ENCODE measurements at regions not wholly inside any gene's neighbourhood (a gene's known extent, or its start where the extent isn't known, plus 50 kb on each side); places are given as distances from the start of the nearest gene placed in this dataset.
"Not testable (repeated sequence)": the region's sequence is repeated elsewhere in the genome, so short reads cannot be mapped to it uniquely, and the experiment has no call there.

GRCh38 chr1:229008347-229008746, 262.6 kb upstream of the RAB4A start:
- not testable (repeated sequence) for ATAC-seq (replicated peaks; ENCODE audit: extremely low read depth, poor library complexity, severe bottlenecking); H3K4me3 Mint-ChIP-seq; H3K27me3 Mint-ChIP-seq; H3K9me3 Mint-ChIP-seq; H3K27ac Mint-ChIP-seq (ENCODE audit: low read depth); DNase-seq (ENCODE audit: low spot score in 2 of 2); H3K4me1 Mint-ChIP-seq; H3K36me3 Mint-ChIP-seq (ENCODE audit: insufficient read depth)

GRCh38 chr1:229011022-229011421, 259.9 kb upstream of the RAB4A start:
- no peaks in the 10 kb centered on the region for H3K27me3 Mint-ChIP-seq

GRCh38 chr1:229012823-229013222, 258.1 kb upstream of the RAB4A start:
- Mint-ChIP-seq H3K36me3 (ENCODE audit: insufficient read depth) (peaks cover 3% of the 10 kb centered on the region), H3K9me3 (no peaks in the 10 kb centered on the region), H3K4me1 (no peaks in the 10 kb centered on the region), H3K27ac (ENCODE audit: low read depth) (no peak overlapping the region), H3K4me3 (no peak overlapping the region), H3K27me3 (no peaks in the 10 kb centered on the region)
- ATAC-seq (replicated peaks; ENCODE audit: extremely low read depth, poor library complexity, severe bottlenecking): no peak
- DNase-seq (ENCODE audit: low spot score in 2 of 2): no peak

More at GRCh38 chr1:229011022-229011421, 259.9 kb upstream of the RAB4A start:
- H3K9me3 Mint-ChIP-seq: no peaks in the 10 kb centered on the region
- ATAC-seq (replicated peaks; ENCODE audit: extremely low read depth, poor library complexity, severe bottlenecking): no peak
- H3K27ac Mint-ChIP-seq (ENCODE audit: low read depth): no peak overlapping the region
- DNase-seq (ENCODE audit: low spot score in 2 of 2): no peak
- H3K36me3 Mint-ChIP-seq (ENCODE audit: insufficient read depth): peaks cover 3% of the 10 kb centered on the region
- H3K4me3 Mint-ChIP-seq: no peak overlapping the region
- no peaks in the 10 kb centered on the region for H3K4me1 Mint-ChIP-seq

- Mint-ChIP-seq H3K4me3 (no peak overlapping the region), H3K27me3 (no peaks in the 10 kb centered on the region), H3K27ac (ENCODE audit: low read depth) (no peak overlapping the region), H3K9me3 (no peaks in the 10 kb centered on the region), H3K36me3 (ENCODE audit: insufficient read depth) (peaks cover 3% of the 10 kb centered on the region), H3K4me1 (no peaks in the 10 kb centered on the region)
- no peak for ATAC-seq (replicated peaks; ENCODE audit: extremely low read depth, poor library complexity, severe bottlenecking)
- no peak for DNase-seq (ENCODE audit: low spot score in 2 of 2)
These were observed 256.9 kb upstream of the RAB4A start for GRCh38 chr1:229013981-229014380.

- H3K27me3 Mint-ChIP-seq: no peaks in the 10 kb centered on the region
- no peak for DNase-seq (ENCODE audit: low spot score in 2 of 2)
- peaks cover 3% of the 10 kb centered on the region for H3K36me3 Mint-ChIP-seq (ENCODE audit: insufficient read depth)
- no peaks in the 10 kb centered on the region for H3K9me3 Mint-ChIP-seq
- H3K4me1 Mint-ChIP-seq: no peaks in the 10 kb centered on the region
- no peak for ATAC-seq (replicated peaks; ENCODE audit: extremely low read depth, poor library complexity, severe bottlenecking)
- no peak overlapping the region for H3K4me3 Mint-ChIP-seq
- H3K27ac Mint-ChIP-seq (ENCODE audit: low read depth): no peak overlapping the region
These were observed 255.1 kb upstream of the RAB4A start for GRCh38 chr1:229015806-229016205.

- no peak for DNase-seq (ENCODE audit: low spot score in 2 of 2)
- H3K27ac Mint-ChIP-seq (ENCODE audit: low read depth): no peak overlapping the region
- ATAC-seq (replicated peaks; ENCODE audit: extremely low read depth, poor library complexity, severe bottlenecking): no peak
- no peaks in the 10 kb centered on the region for H3K9me3 Mint-ChIP-seq
- no peaks in the 10 kb centered on the region for H3K4me1 Mint-ChIP-seq
- peaks cover 3% of the 10 kb centered on the region for H3K36me3 Mint-ChIP-seq (ENCODE audit: insufficient read depth)
- no peak overlapping the region for H3K4me3 Mint-ChIP-seq
- no peaks in the 10 kb centered on the region for H3K27me3 Mint-ChIP-seq
These were observed 253.8 kb upstream of the RAB4A start for GRCh38 chr1:229017091-229017490.

- Mint-ChIP-seq H3K9me3 (no peaks in the 10 kb centered on the region), H3K4me3 (no peak overlapping the region), H3K4me1 (no peaks in the 10 kb centered on the region), H3K36me3 (ENCODE audit: insufficient read depth) (peaks cover 3% of the 10 kb centered on the region), H3K27me3 (no peaks in the 10 kb centered on the region), H3K27ac (ENCODE audit: low read depth) (no peak overlapping the region)
- ATAC-seq (replicated peaks; ENCODE audit: extremely low read depth, poor library complexity, severe bottlenecking) (no peak), DNase-seq (ENCODE audit: low spot score in 2 of 2) (no peak)
These were observed 252.1 kb upstream of the RAB4A start for GRCh38 chr1:229018674-229019295.

- H3K4me3 Mint-ChIP-seq: no peak overlapping the region
- ATAC-seq (replicated peaks; ENCODE audit: extremely low read depth, poor library complexity, severe bottlenecking) (no peak), DNase-seq (ENCODE audit: low spot score in 2 of 2) (no peak)
- H3K27me3 Mint-ChIP-seq: no peaks in the 10 kb centered on the region
- peaks cover 1% of the 10 kb centered on the region for H3K36me3 Mint-ChIP-seq (ENCODE audit: insufficient read depth)
- no peak overlapping the region for H3K27ac Mint-ChIP-seq (ENCODE audit: low read depth)
- H3K4me1 Mint-ChIP-seq: no peaks in the 10 kb centered on the region
- no peaks in the 10 kb centered on the region for H3K9me3 Mint-ChIP-seq
These were observed 251.1 kb upstream of the RAB4A start for GRCh38 chr1:229019663-229020271.

- H3K9me3 Mint-ChIP-seq; H3K27me3 Mint-ChIP-seq; DNase-seq (ENCODE audit: low spot score in 2 of 2); ATAC-seq (replicated peaks; ENCODE audit: extremely low read depth, poor library complexity, severe bottlenecking); H3K27ac Mint-ChIP-seq (ENCODE audit: low read depth); H3K36me3 Mint-ChIP-seq (ENCODE audit: insufficient read depth); H3K4me1 Mint-ChIP-seq; H3K4me3 Mint-ChIP-seq: not testable (repeated sequence)
These were observed 249.9 kb upstream of the RAB4A start for GRCh38 chr1:229021034-229021433.

GRCh38 chr1:229022595-229023333, 248.1 kb upstream of the RAB4A start:
- ATAC-seq (replicated peaks; ENCODE audit: extremely low read depth, poor library complexity, severe bottlenecking): no peak
- Mint-ChIP-seq H3K36me3 (ENCODE audit: insufficient read depth) (no peaks in the 10 kb centered on the region), H3K27me3 (no peaks in the 10 kb centered on the region), H3K4me1 (peaks cover 8% of the 10 kb centered on the region), H3K4me3 (no peak overlapping the region), H3K27ac (ENCODE audit: low read depth) (no peak overlapping the region), H3K9me3 (no peaks in the 10 kb centered on the region)
- no peak for DNase-seq (ENCODE audit: low spot score in 2 of 2)

GRCh38 chr1:229023651-229024300, 247.1 kb upstream of the RAB4A start:
- ATAC-seq (replicated peaks; ENCODE audit: extremely low read depth, poor library complexity, severe bottlenecking): no peak
- Mint-ChIP-seq H3K36me3 (ENCODE audit: insufficient read depth) (no peaks in the 10 kb centered on the region), H3K4me3 (no peak overlapping the region)

GRCh38 chr1:229024528-229025130, 246.3 kb upstream of the RAB4A start:
- no peaks in the 10 kb centered on the region for H3K36me3 Mint-ChIP-seq (ENCODE audit: insufficient read depth)
- no peaks in the 10 kb centered on the region for H3K9me3 Mint-ChIP-seq
- H3K27ac Mint-ChIP-seq (ENCODE audit: low read depth): no peak overlapping the region
- ATAC-seq (replicated peaks; ENCODE audit: extremely low read depth, poor library complexity, severe bottlenecking) (no peak), DNase-seq (ENCODE audit: low spot score in 2 of 2) (no peak)
- H3K4me3 Mint-ChIP-seq: no peak overlapping the region
- H3K27me3 Mint-ChIP-seq: no peaks in the 10 kb centered on the region
- peaks cover 12% of the 10 kb centered on the region for H3K4me1 Mint-ChIP-seq

More at GRCh38 chr1:229023651-229024300, 247.1 kb upstream of the RAB4A start:
- Mint-ChIP-seq H3K27ac (ENCODE audit: low read depth) (no peak overlapping the region), H3K27me3 (no peaks in the 10 kb centered on the region), H3K4me1 (peaks cover 12% of the 10 kb centered on the region), H3K9me3 (no peaks in the 10 kb centered on the region)
- no peak for DNase-seq (ENCODE audit: low spot score in 2 of 2)

All from central memory CD8-positive, alpha-beta T cell (primary cell).